Activated CD8-positive, alpha-beta memory T cell treated with anti-CD3 and anti-CD28 coated beads, Interleukin-2, amount 50 U/mL, for 24 hours (primary cell): ENCODE measurements at regions not wholly inside any gene's neighbourhood (a gene's known extent, or its start where the extent isn't known, plus 50 kb on each side); places are given as distances from the start of the nearest gene placed in this dataset.
"Not testable (repeated sequence)": the region's sequence is repeated elsewhere in the genome, so short reads cannot be mapped to it uniquely, and the experiment has no call there.

Source experiments
- DNase-seq: peaks from one replicate; pipeline ENCODE4 v3.0.0-alpha.2; 2020; ENCODE audit errors: extremely low read depth

DNA sequence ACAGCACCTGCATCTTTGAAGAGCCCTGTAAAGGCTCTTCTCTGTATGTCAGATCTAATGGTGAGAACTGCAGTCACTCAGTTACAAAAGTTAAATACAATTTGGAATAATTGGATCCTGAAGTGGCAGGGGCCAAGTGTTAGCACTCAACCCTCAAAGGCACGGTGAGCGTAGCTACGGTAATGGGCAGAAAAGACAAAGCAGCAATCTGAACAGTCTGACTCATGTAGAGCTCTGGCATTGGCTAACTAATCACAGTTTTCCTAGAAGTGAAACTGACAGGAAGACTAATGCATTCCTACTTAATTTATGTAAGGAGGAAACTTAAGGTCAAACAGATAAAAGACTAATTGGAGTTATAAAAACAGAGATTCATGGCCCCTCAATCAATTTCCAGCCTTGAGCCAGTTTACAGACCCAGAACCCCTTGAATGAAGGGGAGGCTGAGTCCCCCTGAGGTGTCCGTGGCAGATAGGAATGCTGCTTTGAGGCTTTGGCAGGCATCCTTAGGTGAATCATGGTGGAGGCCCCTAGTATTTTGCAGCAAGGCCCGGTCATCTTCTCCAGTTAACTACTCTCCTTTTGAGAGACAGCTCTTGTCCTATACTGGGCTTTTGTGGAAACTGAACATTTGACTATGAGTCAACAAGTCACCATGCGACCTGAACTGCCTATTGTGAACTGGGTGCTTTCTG is 450.7 kb downstream of the ZNF33B start:
- DNase-seq, result not testable (repeated sequence)

DNA sequence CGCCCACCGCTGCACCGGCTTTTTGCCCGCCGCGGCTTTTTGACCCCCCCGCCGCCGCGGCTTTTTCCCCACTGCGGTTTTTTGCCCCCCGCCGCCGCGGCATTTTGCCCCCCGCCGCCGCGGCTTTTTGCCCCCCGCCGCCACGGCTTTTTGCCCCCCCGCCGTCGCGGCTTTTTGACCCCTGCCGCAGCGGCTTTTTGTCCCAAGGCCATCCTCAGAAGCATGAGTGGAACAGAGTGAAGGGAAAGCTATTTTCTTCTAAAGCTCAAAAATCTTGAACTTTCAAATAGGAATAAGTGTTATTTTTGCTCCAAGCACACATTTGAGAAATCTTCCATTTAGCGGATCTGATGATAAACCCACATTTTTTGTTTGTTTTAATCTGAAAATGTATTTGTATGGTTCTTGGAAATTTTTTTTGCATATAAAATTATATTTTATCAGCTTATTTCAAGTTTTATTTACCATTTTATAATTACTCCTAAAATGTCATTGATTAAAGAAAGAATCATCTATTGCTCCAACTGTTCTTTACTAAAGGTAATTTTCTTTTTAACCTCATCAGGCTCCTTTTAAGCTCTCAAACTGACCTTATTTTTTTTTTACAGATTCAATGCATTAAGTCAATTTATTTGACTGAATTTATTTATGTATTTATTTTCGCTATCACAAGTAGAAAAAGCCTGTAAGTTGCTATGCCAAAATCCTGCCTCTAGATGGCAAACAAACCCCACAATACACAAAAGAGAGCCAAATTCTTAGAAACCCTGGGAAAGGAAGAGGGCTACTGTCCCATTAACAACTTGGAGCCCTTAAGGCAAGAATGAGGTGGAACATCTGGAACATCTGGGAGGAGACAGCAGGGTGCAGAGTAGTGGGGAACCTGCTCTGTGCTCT is 460.3 kb downstream of the ZNF33B start:
- DNase-seq, result not testable (repeated sequence)

DNA sequence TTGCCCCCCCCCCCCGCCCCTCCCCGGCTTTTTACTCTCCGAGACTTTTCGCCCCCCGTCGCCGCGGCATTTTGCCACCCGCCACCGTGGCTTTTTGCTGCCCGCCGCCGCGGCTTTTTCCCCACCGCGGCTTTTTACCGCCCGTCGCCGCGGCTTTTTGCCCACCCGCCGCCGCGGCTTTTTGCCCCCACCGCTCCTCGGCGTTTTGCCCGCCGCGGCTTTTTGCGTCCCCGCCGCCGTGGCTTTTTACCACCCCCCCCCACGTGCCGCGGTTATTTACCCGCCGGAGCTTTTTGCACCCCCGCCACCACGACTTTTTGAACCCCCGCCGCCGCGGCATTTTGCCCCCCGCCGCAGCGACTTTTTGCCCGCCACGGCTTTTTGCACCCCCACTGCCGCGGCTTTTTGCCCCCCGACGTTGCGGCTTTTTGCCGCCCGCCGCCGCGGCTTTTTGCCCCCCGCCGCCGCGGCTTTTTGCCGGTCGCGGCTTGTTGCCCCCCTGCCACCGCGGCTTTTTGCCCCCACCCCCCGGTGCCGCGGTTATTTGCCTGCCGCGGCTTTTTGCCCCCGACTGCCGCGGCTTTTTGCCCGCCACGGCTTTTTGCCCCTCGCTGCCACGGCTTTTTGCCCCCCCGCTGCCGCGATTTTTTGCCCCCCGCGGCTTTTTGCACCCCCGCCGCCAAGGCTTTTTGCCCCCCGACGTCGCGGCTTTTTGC is 461.1 kb downstream of the ZNF33B start:
- no peak for DNase-seq

DNA sequence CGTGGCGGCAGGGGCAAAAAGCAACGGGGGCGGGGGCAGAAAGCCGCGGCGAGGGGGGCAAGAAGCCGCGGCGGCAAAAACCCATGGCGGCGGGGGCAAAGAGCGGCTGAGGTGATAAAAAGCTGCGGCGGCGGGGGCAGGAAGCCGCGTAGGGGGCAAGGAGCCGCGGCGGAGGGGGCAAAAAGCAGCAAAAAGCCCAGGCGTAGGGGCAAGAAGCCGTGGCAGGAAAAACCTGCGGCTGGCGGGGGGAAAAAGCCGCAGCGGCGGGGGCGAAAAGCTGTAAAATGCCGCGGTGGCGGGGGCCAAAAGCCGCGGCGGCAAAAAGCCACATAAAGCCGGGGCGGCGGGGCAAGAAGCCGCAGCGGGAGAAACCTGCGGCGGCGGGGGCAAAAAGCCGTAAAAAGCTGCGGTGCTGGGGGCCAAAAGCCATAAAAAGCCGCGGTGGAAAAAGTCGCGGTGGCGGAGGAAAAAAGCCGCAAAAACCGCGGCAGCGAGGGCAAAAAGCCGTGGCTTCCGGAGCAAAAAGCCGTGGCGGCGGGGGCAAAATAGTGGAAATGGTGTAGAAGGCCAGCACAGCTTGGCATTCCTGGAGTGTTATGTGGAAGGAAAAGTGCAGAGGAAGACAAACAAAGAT is 487.8 kb downstream of the ZNF33B start:
- DNase-seq, result no peak

DNA sequence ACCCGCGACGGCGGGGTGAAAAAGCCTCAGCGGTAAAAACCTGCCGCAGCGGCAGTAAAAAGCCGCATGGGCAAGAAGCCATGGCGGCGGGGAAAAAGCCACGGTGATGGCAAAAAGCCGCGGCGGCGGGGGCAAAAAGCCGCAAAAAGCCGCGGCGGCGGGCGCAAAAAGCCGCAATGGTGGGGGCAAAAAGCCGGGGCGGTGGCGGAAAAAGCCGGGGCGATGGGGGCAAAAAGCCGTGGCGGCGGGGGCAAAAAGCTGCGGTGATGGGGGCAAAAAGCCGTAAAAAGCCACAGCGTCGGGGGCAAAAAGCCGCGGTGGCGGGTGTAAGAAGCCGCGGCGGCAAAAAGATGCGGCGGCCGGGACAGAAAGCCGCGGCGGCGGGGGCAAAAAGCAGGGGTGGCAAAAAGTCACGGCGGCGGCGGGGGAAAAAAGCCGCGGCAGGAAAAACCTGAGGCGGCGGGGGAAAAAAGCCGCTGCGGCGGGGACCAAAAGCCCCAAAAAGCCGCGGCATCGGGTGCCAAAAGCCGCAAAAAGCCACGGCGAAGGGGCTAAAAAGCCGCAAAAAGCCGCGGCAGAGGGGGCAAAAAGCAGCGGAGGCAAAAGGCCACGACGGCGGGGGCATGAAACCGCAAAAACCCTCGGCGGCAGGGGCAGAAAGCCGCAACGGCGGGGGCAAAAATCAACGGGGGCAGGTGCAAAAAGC is 488.5 kb downstream of the ZNF33B start:
- DNase-seq, result no peak

DNA sequence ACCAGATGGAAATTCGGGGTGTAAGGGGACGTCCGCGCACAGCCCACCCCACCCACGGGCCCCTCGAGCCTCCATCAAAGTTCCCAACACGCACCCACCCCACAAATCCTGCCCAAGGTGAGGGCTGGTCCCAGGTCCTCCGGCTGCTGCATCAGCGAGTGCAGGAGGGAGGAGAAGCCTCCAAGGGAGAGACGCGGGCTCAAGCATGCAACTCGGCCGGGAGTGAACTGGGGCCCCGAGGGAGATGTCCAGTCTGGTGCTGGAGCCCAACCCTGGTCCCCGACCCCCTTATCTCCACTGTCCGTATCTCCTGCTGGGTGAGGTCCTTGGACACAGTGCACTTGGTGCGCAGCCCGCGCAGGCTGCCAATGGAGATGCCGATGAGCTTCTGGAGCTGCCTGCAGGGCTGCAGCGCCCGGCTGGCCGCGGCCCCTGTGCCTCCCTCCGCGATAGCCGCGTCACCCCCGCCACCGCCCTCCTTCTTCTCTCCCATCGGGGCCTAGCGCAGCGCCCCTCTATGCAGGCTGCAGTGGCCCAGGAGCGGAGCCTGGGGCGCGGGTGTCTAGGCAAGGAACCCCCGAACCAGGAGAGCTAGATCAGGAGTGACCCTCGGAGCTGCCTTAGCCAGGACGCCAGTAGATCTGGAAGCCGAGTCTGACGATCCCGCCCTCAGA is 489.2 kb downstream of the ZNF33B start:
- DNase-seq, result no peak

DNA sequence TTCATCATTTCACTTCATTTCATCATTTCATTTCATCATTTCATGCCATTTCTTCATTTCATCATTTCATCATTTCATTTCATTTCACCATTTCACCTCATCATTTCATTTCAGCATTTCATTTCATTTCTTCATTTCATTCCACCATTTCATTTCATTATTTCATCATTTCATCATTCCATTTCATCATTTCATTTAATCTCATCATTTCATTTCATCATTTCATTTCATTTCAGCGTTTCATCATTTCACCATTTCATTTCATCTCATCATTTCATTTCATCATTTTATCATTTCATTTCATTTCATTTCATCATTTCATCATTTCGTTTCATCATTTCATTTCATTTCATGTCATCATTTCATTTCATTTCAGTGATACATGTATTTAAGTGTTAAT is 492.2 kb downstream of the ZNF33B start:
- DNase-seq, result not testable (repeated sequence)

DNA sequence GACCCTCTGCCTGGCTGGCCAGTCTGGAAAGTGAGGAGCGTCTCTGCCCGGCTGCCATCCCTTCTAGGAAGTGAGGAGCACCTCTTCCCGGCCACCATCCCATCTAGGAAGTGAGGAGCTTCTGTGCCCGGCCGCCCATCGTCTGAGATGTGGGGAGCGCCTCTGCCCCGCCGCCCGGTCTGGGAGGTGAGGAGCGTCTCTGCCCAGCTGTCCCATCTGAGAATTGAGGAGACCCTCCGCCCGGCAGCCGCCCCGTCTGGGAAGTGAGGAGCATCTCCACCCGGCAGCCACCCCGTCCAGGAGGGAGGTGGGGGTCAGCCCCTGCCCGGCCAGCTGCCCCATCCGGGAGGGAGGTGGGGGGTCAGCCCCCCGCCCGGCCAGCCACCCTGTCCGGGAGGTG is 500.3 kb downstream of the ZNF33B start:
- not testable (repeated sequence) for DNase-seq

DNA sequence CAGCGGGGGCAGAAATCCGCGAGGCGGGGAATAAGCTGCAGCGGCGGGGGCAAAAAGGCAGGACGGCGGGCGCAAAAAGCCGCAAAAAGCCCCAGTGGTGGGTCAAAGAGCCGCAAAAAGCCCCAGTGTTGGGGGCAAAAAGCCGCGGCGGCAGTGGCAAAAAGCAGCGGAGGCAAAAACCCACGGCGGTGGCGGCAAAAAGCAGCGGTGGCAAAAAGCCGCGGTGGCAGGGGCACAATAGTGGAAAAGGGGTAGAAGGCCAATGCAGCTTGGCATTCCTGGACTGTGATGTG is 525.3 kb downstream of the ZNF33B start:
- DNase-seq, result no peak

DNA sequence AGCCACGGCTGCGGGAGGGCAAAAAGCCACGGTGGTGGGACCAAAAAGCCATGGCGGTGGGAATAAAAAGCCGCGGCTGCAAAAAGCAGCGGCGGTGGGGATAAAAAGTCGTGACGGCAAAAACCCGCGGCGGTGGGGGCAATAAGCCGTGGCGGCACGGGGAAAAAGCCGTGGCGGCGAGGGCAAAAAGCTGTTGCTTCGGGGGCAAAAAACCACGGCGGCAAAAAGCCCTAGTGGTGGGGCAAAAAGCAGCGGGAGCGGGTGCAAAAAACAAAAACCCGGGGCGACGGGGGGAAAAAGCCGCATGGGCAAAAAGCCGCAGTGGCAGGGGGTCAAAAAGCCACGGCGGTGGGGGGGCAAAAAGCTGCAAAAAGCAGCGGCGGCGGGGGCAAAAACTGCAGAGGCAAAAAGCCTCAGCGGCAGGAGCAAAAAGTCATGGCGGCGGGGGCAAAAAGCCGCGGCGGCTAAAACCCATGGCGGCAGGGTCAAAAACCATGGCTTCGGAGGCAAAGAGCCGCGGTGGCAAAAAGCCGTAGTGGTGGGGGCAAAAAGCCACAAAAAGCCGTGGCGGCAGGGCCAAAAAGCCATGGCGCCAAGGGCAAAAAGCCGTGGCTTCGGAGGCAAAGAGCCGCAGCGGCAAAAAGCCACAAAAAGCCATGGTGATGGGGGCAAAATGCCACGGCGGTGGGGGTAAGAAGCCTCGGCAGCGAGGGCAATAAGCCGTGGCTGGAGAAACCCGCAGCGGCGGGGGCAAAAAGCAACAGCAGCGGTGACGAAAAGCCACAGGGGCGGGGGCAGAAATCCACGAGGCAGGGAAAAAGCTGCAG is 525.8 kb downstream of the ZNF33B start:
- no peak for DNase-seq

DNA sequence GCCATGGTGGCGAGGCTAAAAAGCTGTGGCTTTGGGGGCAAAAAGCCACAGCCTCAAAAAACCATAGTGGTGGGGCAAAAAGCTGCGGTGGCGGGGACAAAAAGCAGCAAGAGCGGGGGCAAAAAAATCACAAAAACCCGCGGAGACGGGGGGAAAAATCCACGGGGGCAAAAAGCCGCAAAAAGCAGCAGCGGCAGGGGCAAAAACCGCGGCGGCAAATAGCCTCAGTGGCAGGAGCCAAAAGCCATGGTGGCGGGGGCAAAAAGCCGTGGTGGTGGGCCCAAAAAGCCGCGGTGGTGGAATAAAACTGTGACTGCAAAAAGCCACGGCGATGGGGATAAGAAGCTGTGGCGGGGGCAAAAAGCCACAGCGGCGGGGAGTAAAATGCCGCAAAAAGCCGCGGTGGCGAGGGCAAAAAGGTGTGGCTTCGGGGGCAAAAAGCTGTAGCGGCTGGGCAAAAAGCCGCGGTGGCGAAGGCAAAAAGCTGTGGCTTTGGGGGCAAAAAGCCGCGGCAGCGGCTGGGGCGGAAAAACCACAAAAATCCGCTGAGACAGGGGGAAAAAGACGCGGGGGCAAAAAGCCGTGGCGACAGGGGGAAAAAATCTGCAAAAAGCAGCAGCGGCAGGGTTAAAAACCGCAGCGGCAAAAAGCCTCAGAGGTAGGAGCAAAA is 526.6 kb downstream of the ZNF33B start:
- no peak for DNase-seq

DNA sequence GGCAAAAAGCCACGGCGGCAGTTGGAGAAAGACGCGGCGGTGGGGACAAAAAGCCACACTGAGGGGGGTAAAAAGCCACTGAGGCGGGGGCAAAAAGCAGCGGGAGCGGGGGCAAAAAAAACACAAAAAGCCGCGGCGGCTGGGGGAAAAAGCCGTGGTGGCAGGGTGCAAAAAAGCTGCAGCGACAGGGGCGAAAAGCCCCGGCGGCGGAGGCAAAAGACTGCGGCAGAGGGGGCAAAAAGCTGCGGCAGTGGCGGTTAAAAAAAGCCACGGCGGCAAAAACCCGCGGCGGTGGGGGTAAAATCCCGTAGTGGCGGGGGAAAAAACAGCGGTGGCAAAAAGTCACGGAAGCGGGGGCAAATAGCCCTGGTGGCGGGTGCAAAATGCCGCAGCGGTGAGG is 527.3 kb downstream of the ZNF33B start:
- no peak for DNase-seq
